ENCODE measurements at regions not wholly inside any gene's neighbourhood (a gene's known extent, or its start where the extent isn't known, plus 50 kb on each side); places are given as distances from the start of the nearest gene placed in this dataset.

DNA sequence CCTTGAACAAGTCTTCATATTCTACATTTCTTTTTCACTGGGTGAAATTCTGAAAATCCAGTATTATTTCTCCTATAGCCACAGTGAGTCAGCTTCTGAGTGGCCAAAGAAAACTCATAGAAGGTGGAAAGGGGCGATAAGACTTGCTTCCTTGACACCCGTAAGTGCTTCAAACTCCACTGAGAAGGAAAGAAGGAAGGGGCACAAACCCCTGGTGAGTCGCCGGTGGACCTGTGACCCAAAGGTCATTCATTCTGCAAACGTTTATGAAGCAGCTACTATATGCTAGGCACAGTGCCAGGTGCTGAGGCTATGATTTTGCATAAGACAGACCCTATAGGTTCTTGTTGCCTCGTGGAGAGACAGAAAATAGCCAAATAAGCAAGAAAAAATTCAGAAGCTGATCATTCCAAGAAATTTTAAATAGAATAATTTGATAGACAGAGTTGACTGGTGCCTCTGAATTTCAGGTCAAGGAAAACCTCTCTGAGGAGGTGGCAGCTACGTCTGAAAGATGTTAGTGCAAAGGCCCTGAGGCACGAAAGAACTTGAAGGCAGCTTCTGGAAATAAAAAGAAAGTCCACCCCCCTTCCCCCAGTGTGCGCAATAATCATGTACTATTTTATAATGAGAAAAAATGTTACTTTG, 118.2 kb downstream of the CD24 start:
- TF ChIP-seq, protein P1, sequence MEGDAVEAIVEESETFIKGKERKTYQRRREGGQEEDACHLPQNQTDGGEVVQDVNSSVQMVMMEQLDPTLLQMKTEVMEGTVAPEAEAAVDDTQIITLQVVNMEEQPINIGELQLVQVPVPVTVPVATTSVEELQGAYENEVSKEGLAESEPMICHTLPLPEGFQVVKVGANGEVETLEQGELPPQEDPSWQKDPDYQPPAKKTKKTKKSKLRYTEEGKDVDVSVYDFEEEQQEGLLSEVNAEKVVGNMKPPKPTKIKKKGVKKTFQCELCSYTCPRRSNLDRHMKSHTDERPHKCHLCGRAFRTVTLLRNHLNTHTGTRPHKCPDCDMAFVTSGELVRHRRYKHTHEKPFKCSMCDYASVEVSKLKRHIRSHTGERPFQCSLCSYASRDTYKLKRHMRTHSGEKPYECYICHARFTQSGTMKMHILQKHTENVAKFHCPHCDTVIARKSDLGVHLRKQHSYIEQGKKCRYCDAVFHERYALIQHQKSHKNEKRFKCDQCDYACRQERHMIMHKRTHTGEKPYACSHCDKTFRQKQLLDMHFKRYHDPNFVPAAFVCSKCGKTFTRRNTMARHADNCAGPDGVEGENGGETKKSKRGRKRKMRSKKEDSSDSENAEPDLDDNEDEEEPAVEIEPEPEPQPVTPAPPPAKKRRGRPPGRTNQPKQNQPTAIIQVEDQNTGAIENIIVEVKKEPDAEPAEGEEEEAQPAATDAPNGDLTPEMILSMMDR (conservative IDR thresholded peaks at IDR 0.05) = no peak
- TF ChIP-seq EZH2 (IDR thresholded peaks at IDR 0.05; ENCODE audit: low read depth) = no peak

Measured in PC-9 (cell line).